ENCODE measurements at regions not wholly inside any gene's neighbourhood (a gene's known extent, or its start where the extent isn't known, plus 50 kb on each side); places are given as distances from the start of the nearest gene placed in this dataset.
"Not testable (repeated sequence)": the region's sequence is repeated elsewhere in the genome, so short reads cannot be mapped to it uniquely, and the experiment has no call there.

- no peak for DNase-seq (ENCODE audit: low spot score)
These were observed 277.7 kb downstream of the VRK1 start for GRCh38 chr14:97074856-97075255.

- peak; percentile 83 for DNase-seq (ENCODE audit: low spot score)
These were observed 280.1 kb downstream of the VRK1 start for GRCh38 chr14:97077253-97077653.

GRCh38 chr14:97077687-97078086, 280.5 kb downstream of the VRK1 start:
- DNase-seq (ENCODE audit: low spot score) = no peak

- no peak for DNase-seq (ENCODE audit: low spot score)
These were observed 283.8 kb downstream of the VRK1 start for GRCh38 chr14:97080991-97081390.

- no peak for DNase-seq (ENCODE audit: low spot score)
These were observed 298.1 kb downstream of the VRK1 start for GRCh38 chr14:97095269-97095668.

GRCh38 chr14:97097296-97097695, 300.1 kb downstream of the VRK1 start:
- no peak for DNase-seq (ENCODE audit: low spot score)

- DNase-seq (ENCODE audit: low spot score) = no peak
These were observed 303.1 kb downstream of the VRK1 start for GRCh38 chr14:97100306-97100705.

GRCh38 chr14:97101561-97101960, 304.4 kb downstream of the VRK1 start:
- no peak for DNase-seq (ENCODE audit: low spot score)

- DNase-seq (ENCODE audit: low spot score) = no peak
These were observed 306.8 kb downstream of the VRK1 start for GRCh38 chr14:97104029-97104428.

GRCh38 chr14:97106166-97106565, 309.0 kb downstream of the VRK1 start:
- no peak for DNase-seq (ENCODE audit: low spot score)

GRCh38 chr14:97106609-97107008, 309.4 kb downstream of the VRK1 start:
- no peak for DNase-seq (ENCODE audit: low spot score)

GRCh38 chr14:97107080-97107479, 309.9 kb downstream of the VRK1 start:
- DNase-seq (ENCODE audit: low spot score) = peak; percentile 44

- DNase-seq (ENCODE audit: low spot score) = no peak
These were observed 310.6 kb downstream of the VRK1 start for GRCh38 chr14:97107760-97108159.

- no peak for DNase-seq (ENCODE audit: low spot score)
These were observed 312.1 kb downstream of the VRK1 start for GRCh38 chr14:97109234-97109633.

GRCh38 chr14:97113339-97113738, 316.2 kb downstream of the VRK1 start:
- no peak for DNase-seq (ENCODE audit: low spot score)

- DNase-seq (ENCODE audit: low spot score) = no peak
These were observed 319.4 kb downstream of the VRK1 start for GRCh38 chr14:97116546-97116945.

GRCh38 chr14:97117693-97118092, 320.5 kb downstream of the VRK1 start:
- DNase-seq (ENCODE audit: low spot score) = no peak

GRCh38 chr14:97120204-97120603, 323.0 kb downstream of the VRK1 start:
- DNase-seq (ENCODE audit: low spot score) = no peak

- no peak for DNase-seq (ENCODE audit: low spot score)
These were observed 323.4 kb downstream of the VRK1 start for GRCh38 chr14:97120611-97121031.

- DNase-seq (ENCODE audit: low spot score) = no peak
These were observed 332.5 kb downstream of the VRK1 start for GRCh38 chr14:97129639-97130038.

- not testable (repeated sequence) for DNase-seq (ENCODE audit: low spot score)
These were observed 338.7 kb downstream of the VRK1 start for GRCh38 chr14:97135847-97136246.

GRCh38 chr14:97137705-97138104, 340.5 kb downstream of the VRK1 start:
- no peak for DNase-seq (ENCODE audit: low spot score)

- no peak for DNase-seq (ENCODE audit: low spot score)
These were observed 341.6 kb downstream of the VRK1 start for GRCh38 chr14:97138801-97139200.

GRCh38 chr14:97143011-97143410, 345.8 kb downstream of the VRK1 start:
- no peak for DNase-seq (ENCODE audit: low spot score)

- no peak for DNase-seq (ENCODE audit: low spot score)
These were observed 346.3 kb downstream of the VRK1 start for GRCh38 chr14:97143456-97143855.

Data from AG08395 (cell line).